ENCODE measurements at regions not wholly inside any gene's neighbourhood (a gene's known extent, or its start where the extent isn't known, plus 50 kb on each side); places are given as distances from the start of the nearest gene placed in this dataset.
A peak's percentile ranks its signal among the peaks of the same experiment; 100 is the strongest.
"Not testable (repeated sequence)": the region's sequence is repeated elsewhere in the genome, so short reads cannot be mapped to it uniquely, and the experiment has no call there.

GRCh38 chrX:110519501-110519900 is 160.9 kb downstream of the RTL9 start:
- DNase-seq (ENCODE audit: low read depth) = no peak

- no peak for DNase-seq (ENCODE audit: low read depth)
Observed at GRCh38 chrX:110519906-110520452, 161.3 kb downstream of the RTL9 start.

DNA sequence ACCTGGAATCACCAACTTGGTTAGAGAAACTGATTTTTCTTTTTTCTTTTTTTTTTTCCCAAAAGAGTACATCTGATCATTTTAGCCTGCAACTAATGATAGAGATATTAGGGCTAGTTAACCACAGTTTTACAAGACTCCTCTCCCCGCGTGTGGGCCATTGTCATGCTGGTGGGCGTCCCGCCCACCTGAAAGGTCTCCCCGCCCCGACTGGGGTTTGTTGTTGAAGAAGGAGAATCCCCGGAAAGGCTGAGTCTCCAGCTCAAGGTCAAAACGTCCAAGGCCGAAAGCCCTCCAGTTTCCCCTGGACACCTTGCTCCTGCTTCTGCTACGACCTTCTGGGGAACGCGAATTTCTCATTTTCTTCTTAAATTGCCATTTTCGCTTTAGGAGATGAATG is 162.0 kb downstream of the RTL9 start:
- not testable (repeated sequence) for DNase-seq (ENCODE audit: low read depth)

GRCh38 chrX:110531873-110532580 is 173.4 kb downstream of the RTL9 start:
- DNase-seq (ENCODE audit: low read depth) = no peak

DNA sequence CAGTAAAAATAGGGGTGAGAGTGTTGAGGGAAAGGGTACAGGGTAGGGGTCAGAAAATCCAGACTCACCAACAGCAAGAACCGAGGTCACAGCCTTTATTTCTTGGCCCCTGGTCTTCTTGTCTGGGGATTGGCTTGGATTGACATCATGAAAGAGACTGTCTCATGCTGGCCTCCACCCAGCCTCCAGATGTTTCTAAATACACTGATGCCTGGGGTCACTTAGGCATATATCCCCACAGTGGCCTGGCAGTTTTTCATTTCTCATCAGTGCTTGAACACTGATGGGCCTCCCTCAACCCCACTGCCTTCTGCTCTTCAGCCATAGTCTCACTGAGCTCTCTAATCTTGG is 173.9 kb downstream of the RTL9 start:
- DNase-seq (ENCODE audit: low read depth) = no peak

GRCh38 chrX:110536816-110537215 is 178.2 kb downstream of the RTL9 start:
- DNase-seq (ENCODE audit: low read depth) = no peak

DNA sequence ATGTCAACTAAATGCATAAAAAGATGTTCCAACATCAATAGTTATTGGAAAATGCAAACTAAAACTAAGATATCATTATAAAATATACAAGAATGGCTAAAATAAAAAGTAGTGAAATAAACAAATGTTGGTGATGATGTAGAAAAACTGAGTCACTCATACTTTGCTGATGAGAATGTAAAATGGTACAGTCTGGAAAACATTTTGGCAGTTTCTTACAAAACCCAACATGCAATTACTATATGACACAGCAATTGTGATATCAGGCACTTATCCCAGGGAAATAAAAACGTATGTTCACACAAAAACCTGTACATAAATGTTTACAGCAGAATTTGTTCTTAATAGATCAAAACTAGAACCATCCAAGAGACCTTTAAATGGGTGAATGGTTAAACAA is 182.6 kb downstream of the RTL9 start:
- no peak for DNase-seq (ENCODE audit: low read depth)

DNA sequence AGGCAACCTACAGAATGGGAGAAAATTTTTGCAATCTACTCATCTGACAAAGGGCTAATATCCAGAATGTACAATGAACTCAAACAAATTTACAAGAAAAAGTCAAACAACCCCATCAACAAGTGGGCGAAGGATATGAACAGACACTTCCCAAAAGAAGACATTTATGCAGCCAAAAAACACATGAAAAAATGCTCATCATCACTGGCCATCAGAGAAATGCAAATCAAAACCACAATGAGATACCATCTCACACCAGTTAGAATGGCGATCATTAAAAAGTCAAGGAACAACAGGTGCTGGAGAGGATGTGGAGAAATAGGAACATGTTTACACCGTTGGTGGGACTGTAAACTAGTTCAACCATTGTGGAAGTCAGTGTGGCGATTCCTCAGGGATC is 192.2 kb downstream of the RTL9 start:
- DNase-seq (ENCODE audit: low read depth) = not testable (repeated sequence)

DNA sequence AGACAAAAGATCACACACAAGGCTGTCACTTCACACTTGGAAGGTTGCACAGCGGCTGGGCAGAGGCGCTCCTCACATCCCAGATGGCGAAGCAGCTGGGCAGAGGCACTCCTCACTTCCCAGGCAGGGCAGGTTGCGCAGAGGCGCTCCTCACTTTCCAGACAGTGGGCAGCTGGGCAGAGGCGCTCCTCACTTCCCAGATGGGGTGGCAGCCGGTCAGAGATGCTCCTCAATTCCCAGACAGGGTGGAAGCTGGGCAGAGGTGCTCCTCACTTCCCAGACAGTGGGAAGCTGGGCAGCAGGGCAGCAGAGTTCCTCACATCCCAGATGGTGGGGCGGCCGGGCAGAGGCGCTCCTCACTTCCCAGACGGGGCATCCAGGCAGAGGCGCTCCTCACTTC is 199.2 kb downstream of the RTL9 start:
- DNase-seq (ENCODE audit: low read depth) = no peak

- DNase-seq (ENCODE audit: low read depth) = no peak
Observed at GRCh38 chrX:110558406-110558805, 199.8 kb downstream of the RTL9 start.

GRCh38 chrX:110561034-110561433 is 202.4 kb downstream of the RTL9 start:
- peak; percentile 32 for DNase-seq (ENCODE audit: low read depth)

DNA sequence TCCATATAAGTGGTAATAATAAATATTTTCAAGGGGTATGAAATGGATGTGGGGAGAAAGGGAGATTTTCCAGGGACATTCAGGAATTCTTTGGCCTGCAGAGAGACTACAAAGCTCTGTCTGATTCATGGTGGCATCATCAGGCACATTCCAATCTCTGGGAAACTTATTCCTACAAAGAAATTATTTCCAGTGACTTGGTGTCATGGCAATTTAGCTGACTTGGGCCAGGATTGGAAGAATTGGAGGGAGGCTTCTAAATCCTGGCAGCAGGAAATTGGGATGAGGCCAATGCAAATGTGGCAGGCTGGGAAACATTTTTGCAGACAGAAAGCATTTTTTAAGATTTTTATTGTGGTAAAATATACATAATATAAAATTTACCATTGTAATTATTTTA is 204.6 kb downstream of the RTL9 start:
- peak; percentile 54 for DNase-seq (ENCODE audit: low read depth)

GRCh38 chrX:110568441-110568840 is 209.8 kb downstream of the RTL9 start:
- no peak for DNase-seq (ENCODE audit: low read depth)

GRCh38 chrX:110569506-110569905 is 210.9 kb downstream of the RTL9 start:
- DNase-seq (ENCODE audit: low read depth) = peak; percentile 22

- no peak for DNase-seq (ENCODE audit: low read depth)
Observed at GRCh38 chrX:110578270-110578669, 217.3 kb downstream of the CHRDL1 start.

- no peak for DNase-seq (ENCODE audit: low read depth)
Observed at GRCh38 chrX:110584083-110584482, 211.5 kb downstream of the CHRDL1 start.

DNA sequence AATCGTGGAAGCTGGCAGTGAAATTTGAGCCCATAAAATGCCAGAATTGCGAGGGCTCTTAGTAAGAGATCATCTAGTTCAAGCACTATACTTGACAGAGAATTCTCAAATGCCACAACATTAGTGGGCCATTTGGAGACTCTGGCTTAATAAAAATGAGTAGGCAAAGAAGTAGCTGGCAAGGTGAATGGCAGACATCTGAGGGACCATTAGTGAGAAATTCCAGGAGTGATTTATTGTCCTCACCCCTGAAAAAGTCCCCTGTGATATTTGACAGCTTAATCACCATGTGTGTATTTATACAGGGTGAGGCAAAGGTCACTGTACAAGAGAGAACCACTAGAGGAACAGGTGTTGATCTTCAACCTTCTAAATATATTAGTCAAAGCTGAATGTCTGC is 207.5 kb downstream of the CHRDL1 start:
- no peak for DNase-seq (ENCODE audit: low read depth)

DNA sequence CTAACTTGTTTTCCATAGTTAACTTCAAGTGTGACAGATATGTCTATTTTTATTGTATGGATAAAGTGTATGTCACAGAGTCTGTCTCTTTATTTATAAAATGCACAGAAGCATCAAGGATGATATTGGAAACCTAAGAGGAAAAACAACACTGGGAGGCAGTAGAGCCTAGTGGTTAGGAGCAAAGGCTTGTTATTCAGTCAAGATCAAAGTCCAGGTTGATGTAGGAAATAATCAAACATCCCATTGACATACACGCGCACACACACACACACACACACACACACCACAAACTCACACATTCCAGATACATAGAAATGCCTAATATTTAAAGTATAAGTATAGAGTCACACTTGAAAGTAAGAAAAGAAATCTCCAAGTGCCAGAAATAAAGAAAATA is 206.8 kb downstream of the CHRDL1 start:
- no peak for DNase-seq (ENCODE audit: low read depth)

- peak; percentile 46 for DNase-seq (ENCODE audit: low read depth)
Observed at GRCh38 chrX:110600745-110601310, 194.8 kb downstream of the CHRDL1 start.

GRCh38 chrX:110614596-110614995 is 181.0 kb downstream of the CHRDL1 start:
- DNase-seq (ENCODE audit: low read depth) = no peak

Measured in HS-5 (cell line).